ENCODE measurements at regions not wholly inside any gene's neighbourhood (a gene's known extent, or its start where the extent isn't known, plus 50 kb on each side); places are given as distances from the start of the nearest gene placed in this dataset.

- Mint-ChIP-seq H3K36me3 (no peaks in the 10 kb centered on the region), H3K4me3 (no peak overlapping the region), H3K27me3 (no peaks in the 10 kb centered on the region), H3K9me3 (peaks cover 4 to 48% (median 26%) of the 10 kb centered on the region in 9 donors), H3K4me1 (no peaks in the 10 kb centered on the region), H3K27ac (no peak overlapping the region)
- DNase-seq (no peak), ATAC-seq (no peak)
- POLR2A ChIA-PET, result no interaction called here
Observed at GRCh38 chr7:53272081-53272480, 236.6 kb downstream of the POM121L12 start.

DNA sequence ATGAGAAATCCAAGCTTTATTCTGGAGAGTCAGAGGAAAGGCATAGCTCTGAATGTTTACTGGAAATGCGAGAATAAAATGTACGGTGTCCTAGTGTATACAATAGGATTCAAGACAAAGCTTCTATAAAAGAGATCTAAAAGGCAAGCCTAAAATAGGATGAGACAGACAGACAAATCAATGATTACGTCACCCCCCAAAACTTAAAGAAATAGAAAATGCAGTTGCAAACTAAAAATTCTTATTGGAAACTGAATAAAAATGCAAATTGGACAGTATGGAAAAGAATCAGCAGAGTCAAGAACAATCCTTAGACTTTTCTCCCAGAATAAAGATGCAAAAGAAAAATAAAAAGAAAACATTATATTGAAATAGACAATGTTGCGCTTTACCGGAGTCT is 245.9 kb downstream of the POM121L12 start:
- no peak for DNase-seq
- Mint-ChIP-seq H3K27me3 (no peaks in the 10 kb centered on the region), H3K9me3 (peaks cover 9 to 65% (median 25%) of the 10 kb centered on the region in 9 donors), H3K4me1 (no peaks in the 10 kb centered on the region), H3K27ac (no peak overlapping the region), H3K4me3 (no peak overlapping the region), H3K36me3 (peaks cover 0 to 5% (median 0%) of the 10 kb centered on the region in 3 donors)
- ATAC-seq, result no peak
- POLR2A ChIA-PET, result no interaction called here

DNA sequence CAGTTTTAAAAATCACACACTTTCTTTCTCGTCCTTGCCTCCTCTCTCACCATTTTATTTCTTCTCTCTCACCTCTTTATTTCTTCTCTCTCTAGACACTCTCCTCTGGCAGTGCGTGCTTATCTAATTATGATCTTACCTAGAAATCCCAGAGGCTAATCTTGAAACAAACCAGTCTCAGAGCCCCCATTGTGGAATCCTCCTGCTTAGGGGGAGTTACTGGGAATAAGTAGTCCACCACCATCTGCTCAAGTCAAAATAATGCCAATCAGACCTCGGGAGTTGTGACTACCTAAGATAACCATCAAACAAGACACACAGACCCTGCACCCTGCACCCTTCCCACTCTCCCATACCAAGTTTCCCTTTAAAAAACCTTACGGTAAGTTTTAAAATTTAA is 256.9 kb downstream of the POM121L12 start:
- H3K4me3 Mint-ChIP-seq, result no peak overlapping the region
- peaks cover 0 to 15% (median 0%) of the 10 kb centered on the region in 3 donors for H3K36me3 Mint-ChIP-seq
- DNase-seq, result no peak
- ATAC-seq, result no peak
- H3K27ac Mint-ChIP-seq, result no peak overlapping the region
- H3K9me3 Mint-ChIP-seq, result peaks cover 8 to 55% (median 14%) of the 10 kb centered on the region in 9 donors
- H3K4me1 Mint-ChIP-seq, result no peaks in the 10 kb centered on the region
- H3K27me3 Mint-ChIP-seq, result no peaks in the 10 kb centered on the region
- POLR2A ChIA-PET, result no interaction called here

GRCh38 chr7:53302496-53303246 is 267.2 kb downstream of the POM121L12 start:
- POLR2A ChIA-PET, result no interaction called here
- Mint-ChIP-seq H3K27ac (no peak overlapping the region), H3K27me3 (no peaks in the 10 kb centered on the region), H3K4me3 (no peak overlapping the region), H3K9me3 (peaks cover 6 to 48% (median 22%) of the 10 kb centered on the region in 9 donors), H3K36me3 (peaks cover 0 to 12% (median 0%) of the 10 kb centered on the region in 3 donors), H3K4me1 (no peaks in the 10 kb centered on the region)
- ATAC-seq (no peak), DNase-seq (no peak)

DNA sequence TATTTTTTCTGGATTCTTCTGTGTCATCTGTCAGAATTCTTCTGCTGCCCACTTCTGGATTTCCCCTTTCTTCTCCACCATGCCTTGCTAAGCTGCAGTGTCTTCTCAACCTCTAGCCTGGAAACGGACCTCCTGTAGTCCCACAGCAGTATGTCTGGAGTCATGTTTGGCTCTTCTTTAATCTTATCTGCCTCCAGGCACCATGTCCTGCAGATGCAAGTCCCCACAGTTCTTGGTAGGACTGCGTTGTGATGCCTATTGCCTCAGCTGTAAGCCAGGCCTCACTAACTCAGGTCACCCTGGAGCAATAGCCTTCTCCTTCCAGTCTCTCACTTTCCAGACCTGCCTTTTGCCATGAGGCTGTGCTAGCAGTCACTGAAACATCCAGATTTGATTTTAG is 268.3 kb downstream of the POM121L12 start:
- Mint-ChIP-seq H3K4me3 (no peak overlapping the region), H3K27me3 (no peaks in the 10 kb centered on the region), H3K4me1 (no peaks in the 10 kb centered on the region), H3K9me3 (peaks cover 7 to 48% (median 22%) of the 10 kb centered on the region in 9 donors), H3K36me3 (peaks cover 0 to 12% (median 0%) of the 10 kb centered on the region in 3 donors), H3K27ac (no peak overlapping the region)
- DNase-seq (no peak), ATAC-seq (no peak)
- POLR2A ChIA-PET, result no interaction called here

GRCh38 chr7:53306846-53307245 is 271.4 kb downstream of the POM121L12 start:
- POLR2A ChIA-PET, result no interaction called here
- no peaks in the 10 kb centered on the region for H3K4me1 Mint-ChIP-seq
- no peak for ATAC-seq
- no peak overlapping the region for H3K27ac Mint-ChIP-seq
- H3K4me3 Mint-ChIP-seq, result no peak overlapping the region
- no peak for DNase-seq
- H3K36me3 Mint-ChIP-seq, result peaks cover 0 to 12% (median 0%) of the 10 kb centered on the region in 3 donors
- peaks cover 18 to 71% (median 32%) of the 10 kb centered on the region in 9 donors for H3K9me3 Mint-ChIP-seq
- no peaks in the 10 kb centered on the region for H3K27me3 Mint-ChIP-seq

- H3K4me3 Mint-ChIP-seq, result no peak overlapping the region
- ATAC-seq (no peak), DNase-seq (no peak)
- POLR2A ChIA-PET, result no interaction called here
- H3K27me3 Mint-ChIP-seq, result no peaks in the 10 kb centered on the region
- no peak overlapping the region for H3K27ac Mint-ChIP-seq
- H3K4me1 Mint-ChIP-seq, result no peaks in the 10 kb centered on the region
- H3K9me3 Mint-ChIP-seq, result peaks cover 11 to 52% (median 30%) of the 10 kb centered on the region in 9 donors
- peaks cover 0 to 16% (median 0%) of the 10 kb centered on the region in 3 donors for H3K36me3 Mint-ChIP-seq
Observed at GRCh38 chr7:53311205-53311604, 275.8 kb downstream of the POM121L12 start.

DNA sequence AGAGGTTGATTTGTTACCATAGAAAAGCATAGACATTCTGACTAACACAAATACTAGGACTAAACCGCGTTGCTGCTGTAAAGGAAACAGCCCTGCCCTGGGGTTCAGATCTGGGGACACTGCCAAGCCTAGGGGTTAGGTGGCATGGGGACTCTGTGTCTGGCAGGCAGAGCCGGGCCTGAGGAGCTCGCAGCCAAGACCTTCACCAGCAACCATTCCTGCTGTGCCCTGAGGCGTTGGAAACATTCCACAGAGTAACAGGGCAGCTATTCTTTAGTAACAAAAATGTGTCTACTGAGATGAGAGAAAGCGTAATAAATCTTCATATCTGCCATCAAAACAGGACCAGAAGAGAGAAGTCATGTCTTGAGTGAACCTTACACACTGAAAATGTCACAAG is 280.5 kb downstream of the POM121L12 start:
- Mint-ChIP-seq H3K36me3 (peaks cover 0 to 4% (median 0%) of the 10 kb centered on the region in 3 donors), H3K4me1 (no peaks in the 10 kb centered on the region), H3K27ac (no peak overlapping the region), H3K4me3 (no peak overlapping the region), H3K9me3 (peaks cover 1 to 43% (median 14%) of the 10 kb centered on the region in 9 donors), H3K27me3 (no peaks in the 10 kb centered on the region)
- no peak for ATAC-seq
- POLR2A ChIA-PET, result no interaction called here
- no peak for DNase-seq

- POLR2A ChIA-PET, result no interaction called here
- H3K9me3 Mint-ChIP-seq, result peaks cover 0 to 50% (median 14%) of the 10 kb centered on the region in 9 donors
- DNase-seq (no peak), ATAC-seq (no peak)
- H3K27me3 Mint-ChIP-seq, result no peaks in the 10 kb centered on the region
- H3K27ac Mint-ChIP-seq, result no peak overlapping the region
- peaks cover 0 to 4% (median 0%) of the 10 kb centered on the region in 3 donors for H3K36me3 Mint-ChIP-seq
- H3K4me1 Mint-ChIP-seq, result no peaks in the 10 kb centered on the region
- H3K4me3 Mint-ChIP-seq, result no peak overlapping the region
Observed at GRCh38 chr7:53318566-53318965, 283.1 kb downstream of the POM121L12 start.

GRCh38 chr7:53325061-53325460 is 289.6 kb downstream of the POM121L12 start:
- H3K36me3 Mint-ChIP-seq, result no peaks in the 10 kb centered on the region
- peaks cover 0 to 28% (median 18%) of the 10 kb centered on the region in 9 donors for H3K9me3 Mint-ChIP-seq
- no peak overlapping the region for H3K4me3 Mint-ChIP-seq
- H3K27ac Mint-ChIP-seq, result no peak overlapping the region
- H3K27me3 Mint-ChIP-seq, result no peaks in the 10 kb centered on the region
- H3K4me1 Mint-ChIP-seq, result no peaks in the 10 kb centered on the region
- POLR2A ChIA-PET, result no interaction called here
- ATAC-seq (no peak), DNase-seq (no peak)

GRCh38 chr7:53326634-53327033 is 291.2 kb downstream of the POM121L12 start:
- H3K9me3 Mint-ChIP-seq, result peaks cover 4 to 25% (median 17%) of the 10 kb centered on the region in 9 donors
- H3K27me3 Mint-ChIP-seq, result no peaks in the 10 kb centered on the region
- no peak overlapping the region for H3K4me3 Mint-ChIP-seq
- H3K36me3 Mint-ChIP-seq, result no peaks in the 10 kb centered on the region
- POLR2A ChIA-PET, result no interaction called here
- no peak overlapping the region for H3K27ac Mint-ChIP-seq
- no peaks in the 10 kb centered on the region for H3K4me1 Mint-ChIP-seq
- DNase-seq (no peak), ATAC-seq (no peak)

DNA sequence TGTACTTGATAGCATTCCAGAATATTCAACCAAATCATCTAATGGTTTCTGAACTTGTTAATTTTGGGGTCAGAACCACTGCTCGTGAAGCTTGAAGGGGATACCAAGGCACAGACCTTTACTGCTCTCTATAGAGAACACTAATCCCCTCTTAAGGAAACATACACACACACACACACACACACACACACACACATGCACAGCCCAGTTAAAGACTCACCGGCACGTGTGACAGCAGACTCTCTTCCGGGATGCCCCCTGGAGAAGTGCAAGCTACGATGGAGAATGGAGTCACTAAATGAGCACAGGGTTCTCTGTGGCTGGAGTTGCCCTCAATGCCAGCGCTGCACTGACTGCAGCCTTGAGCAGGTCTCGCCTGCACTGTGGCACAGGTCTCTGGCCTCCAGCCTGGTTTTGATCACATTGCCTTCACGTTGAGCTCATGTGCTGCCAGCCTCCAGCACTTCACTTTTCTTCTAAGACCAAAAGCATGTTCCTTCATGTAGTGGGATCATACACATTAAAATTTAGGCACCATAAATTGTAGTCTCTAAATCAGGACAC is 300.8 kb downstream of the POM121L12 start:
- no peak for ATAC-seq
- Mint-ChIP-seq H3K27ac (no peak overlapping the region), H3K4me1 (no peaks in the 10 kb centered on the region), H3K36me3 (no peaks in the 10 kb centered on the region), H3K9me3 (peaks cover 4 to 36% (median 17%) of the 10 kb centered on the region in 9 donors), H3K4me3 (no peak overlapping the region), H3K27me3 (no peaks in the 10 kb centered on the region)
- DNase-seq, result no peak
- POLR2A ChIA-PET, result no interaction called here

DNA sequence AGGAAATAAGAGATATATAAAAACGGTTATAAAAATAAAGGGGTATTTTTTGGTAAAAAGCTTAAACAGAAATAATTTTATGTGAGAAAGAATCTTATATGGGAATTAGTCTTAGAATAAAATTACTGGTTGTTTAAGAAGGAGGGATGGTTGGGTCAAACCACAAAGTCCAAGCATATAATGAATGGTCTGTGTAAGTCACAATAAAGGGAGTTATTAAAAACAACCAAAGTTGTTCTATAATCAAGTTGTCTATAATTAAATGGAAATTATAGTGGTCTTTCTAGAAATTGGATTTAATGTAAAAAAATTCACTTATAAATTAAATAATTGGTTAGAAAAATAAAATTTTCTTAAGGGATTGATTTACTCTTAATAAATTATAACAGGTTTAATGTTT is 304.8 kb downstream of the POM121L12 start:
- no peaks in the 10 kb centered on the region for H3K4me1 Mint-ChIP-seq
- no peaks in the 10 kb centered on the region for H3K27me3 Mint-ChIP-seq
- ATAC-seq, result no peak
- peaks cover 7 to 47% (median 33%) of the 10 kb centered on the region in 9 donors for H3K9me3 Mint-ChIP-seq
- POLR2A ChIA-PET, result no interaction called here
- H3K36me3 Mint-ChIP-seq, result no peaks in the 10 kb centered on the region
- H3K27ac Mint-ChIP-seq, result no peak overlapping the region
- no peak for DNase-seq
- no peak overlapping the region for H3K4me3 Mint-ChIP-seq

- POLR2A ChIA-PET, result no interaction called here
- Mint-ChIP-seq H3K36me3 (peaks cover 0 to 6% (median 0%) of the 10 kb centered on the region in 3 donors), H3K27me3 (no peaks in the 10 kb centered on the region), H3K27ac (no peak overlapping the region), H3K4me3 (no peak overlapping the region), H3K4me1 (no peaks in the 10 kb centered on the region), H3K9me3 (peaks cover 2 to 33% (median 13%) of the 10 kb centered on the region in 9 donors)
- DNase-seq, result no peak
- no peak for ATAC-seq
Observed at GRCh38 chr7:53350241-53350640, 314.8 kb downstream of the POM121L12 start.

All from naive thymus-derived CD8-positive, alpha-beta T cell (primary cell).